Ovary (tissue), 7 donors: ENCODE measurements at regions not wholly inside any gene's neighbourhood (a gene's known extent, or its start where the extent isn't known, plus 50 kb on each side); places are given as distances from the start of the nearest gene placed in this dataset.

Source experiments
- DNase-seq, 5 donors: peaks; one replicate each; pipeline ENCODE4 v3.0.0-alpha.2; 2019 to 2020
- H3K27ac ChIP-seq, 2 donors: fragments of 200-600 bp; one replicate each; pipeline versions ENCODE4 v1.5.1 to v1.8.0; 2019 to 2022
- H3K27me3 ChIP-seq: fragments of 200-600 bp; one replicate; pipeline ENCODE4 v1.8.0; 2022
- H3K36me3 ChIP-seq: fragments of 200-600 bp; sonication (generic); one replicate; pipeline ENCODE4 v1.5.1; 2019
- H3K4me1 ChIP-seq: one replicate; pipeline ENCODE4 v1.8.1; 2013; ENCODE audit warnings: mild to moderate bottlenecking, moderate library complexity; ENCODE audit not compliant: insufficient read depth
- H3K4me3 ChIP-seq: fragments of 200-600 bp; sonication (generic); one replicate; pipeline ENCODE4 v1.5.1; 2017
- H3K9me3 ChIP-seq, 2 donors: fragments of 200-600 bp in 1 of 2; sonication (generic) in 1 of 2; one replicate each; pipeline versions ENCODE4 v1.5.1 to v1.8.1; 2013 to 2019; ENCODE audit warnings: mild to moderate bottlenecking in 1 of 2, moderate library complexity in 1 of 2
- EP300 ChIP-seq: sonication (generic); formaldehyde crosslinking; IDR thresholded peaks from one replicate; pipeline ENCODE4 v1.6.1; 2017; ENCODE audit warnings: antibody characterized with exemption
- POLR2A ChIP-seq: fragments of 450-650 bp; IDR thresholded peaks from one replicate; pipeline ENCODE4 v1.6.1; 2017; ENCODE audit warnings: antibody characterized with exemption, mild to moderate bottlenecking, moderate library complexity
- WGBS, 3 donors: extraction: QIAGEN DNeasy Blood & Tissue Kit in 1 of 3; methylation state at CpG; one replicate each; pipeline versions ENCODE4 v1.1.5 to v1.1.7; 2013 to 2017; 5-methylcytosine and 5-hydroxymethylcytosine counted together
- intact Hi-C, 4 donors: fragments of 100-400 bp; cut with DNase I; formaldehyde crosslinking; loops; one replicate each; pipeline versions ENCODE4 v1.11.0 to v1.15.1; 2022 to 2023
- TF ChIP-seq, protein P1 (sequence below), 3 donors: fragments of 450-650 bp in 2 of 3; fragments of 200-600 bp in 1 of 3; IDR thresholded peaks; one replicate each; pipeline versions ENCODE4 v1.5.1 to v1.8.0; 2016 to 2022; ENCODE audit warnings: antibody characterized with exemption in 3 of 3, mild to moderate bottlenecking in 1 of 3
- donor health status: DM: no; HTN: no; CAD: no; lungs with moderate emphysema.
- donor health status: DM: no; HTN: no; CAD: no.
- donor health status: Bipolar disorder and iron deficiency.
- donor health status: DM: no; HTN: no; CAD: no.
- donor health status: DM: yes; HTN: yes; CAD: no.

DNA sequence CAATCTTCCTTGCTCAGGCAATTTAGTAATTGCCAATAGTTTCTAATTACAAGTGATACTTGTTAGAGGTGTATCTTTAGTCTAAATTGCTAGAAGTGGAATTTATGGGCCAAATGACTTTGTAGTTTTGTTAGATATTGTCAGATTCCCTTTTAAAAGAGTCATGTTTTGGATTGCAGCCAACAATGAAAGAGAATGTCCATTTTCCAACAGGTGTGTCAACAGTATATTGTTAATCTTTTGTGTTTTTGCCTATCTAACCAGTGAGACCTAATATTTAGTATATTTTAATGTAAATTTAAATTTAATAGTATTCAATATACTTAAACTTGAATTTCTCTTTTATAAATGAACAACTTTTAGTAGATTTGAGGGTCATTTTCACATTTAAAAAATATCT lies 259.4 kb upstream of the ETAA1 start:
- Histone ChIP-seq H3K9me3 (no peaks in the 10 kb centered on the region), H3K27me3 (no peaks in the 10 kb centered on the region), H3K27ac (no peak overlapping the region), H3K36me3 (no peaks in the 10 kb centered on the region), H3K4me3 (no peak overlapping the region), H3K4me1 (peaks cover 2% of the 10 kb centered on the region)
- TF ChIP-seq POLR2A (no peak), EP300 (no peak)
- TF ChIP-seq, protein P1, sequence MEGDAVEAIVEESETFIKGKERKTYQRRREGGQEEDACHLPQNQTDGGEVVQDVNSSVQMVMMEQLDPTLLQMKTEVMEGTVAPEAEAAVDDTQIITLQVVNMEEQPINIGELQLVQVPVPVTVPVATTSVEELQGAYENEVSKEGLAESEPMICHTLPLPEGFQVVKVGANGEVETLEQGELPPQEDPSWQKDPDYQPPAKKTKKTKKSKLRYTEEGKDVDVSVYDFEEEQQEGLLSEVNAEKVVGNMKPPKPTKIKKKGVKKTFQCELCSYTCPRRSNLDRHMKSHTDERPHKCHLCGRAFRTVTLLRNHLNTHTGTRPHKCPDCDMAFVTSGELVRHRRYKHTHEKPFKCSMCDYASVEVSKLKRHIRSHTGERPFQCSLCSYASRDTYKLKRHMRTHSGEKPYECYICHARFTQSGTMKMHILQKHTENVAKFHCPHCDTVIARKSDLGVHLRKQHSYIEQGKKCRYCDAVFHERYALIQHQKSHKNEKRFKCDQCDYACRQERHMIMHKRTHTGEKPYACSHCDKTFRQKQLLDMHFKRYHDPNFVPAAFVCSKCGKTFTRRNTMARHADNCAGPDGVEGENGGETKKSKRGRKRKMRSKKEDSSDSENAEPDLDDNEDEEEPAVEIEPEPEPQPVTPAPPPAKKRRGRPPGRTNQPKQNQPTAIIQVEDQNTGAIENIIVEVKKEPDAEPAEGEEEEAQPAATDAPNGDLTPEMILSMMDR (IDR thresholded peaks at IDR 0.05): no peak
- intact Hi-C loops: no loop called here
- no peak for DNase-seq

DNA sequence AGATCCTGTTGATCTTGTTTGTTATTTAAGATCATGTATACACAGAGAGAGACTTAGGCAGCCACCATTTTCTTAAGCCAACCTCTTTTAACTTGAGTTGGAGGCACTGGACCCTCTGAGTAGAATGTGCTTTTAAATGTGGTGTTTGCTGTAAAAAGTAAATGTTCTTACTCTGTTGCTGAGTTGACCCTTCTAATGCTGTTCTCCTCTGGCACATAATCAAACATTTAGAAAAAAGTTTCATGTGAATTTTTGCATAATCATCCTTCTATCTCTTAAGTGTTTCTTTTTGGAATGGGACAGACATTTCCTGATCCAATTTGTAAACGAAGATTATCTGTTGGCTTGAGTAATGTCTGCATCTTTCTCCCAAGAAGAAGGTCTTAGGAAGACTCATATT lies 255.1 kb upstream of the ETAA1 start:
- intact Hi-C loops: no loop called here
- Histone ChIP-seq H3K4me1 (peaks cover 2% of the 10 kb centered on the region), H3K36me3 (no peaks in the 10 kb centered on the region), H3K4me3 (no peak overlapping the region), H3K27ac (no peak overlapping the region), H3K9me3 (no peaks in the 10 kb centered on the region), H3K27me3 (no peaks in the 10 kb centered on the region)
- 4 to 14% (median 13%) methylated on average over 1 of the region's 1 CpG for WGBS, 3 donors
- TF ChIP-seq POLR2A: no peak
- TF ChIP-seq, protein P1 (IDR thresholded peaks at IDR 0.05): no peak
- no peak for TF ChIP-seq EP300
- no peak for DNase-seq

DNA sequence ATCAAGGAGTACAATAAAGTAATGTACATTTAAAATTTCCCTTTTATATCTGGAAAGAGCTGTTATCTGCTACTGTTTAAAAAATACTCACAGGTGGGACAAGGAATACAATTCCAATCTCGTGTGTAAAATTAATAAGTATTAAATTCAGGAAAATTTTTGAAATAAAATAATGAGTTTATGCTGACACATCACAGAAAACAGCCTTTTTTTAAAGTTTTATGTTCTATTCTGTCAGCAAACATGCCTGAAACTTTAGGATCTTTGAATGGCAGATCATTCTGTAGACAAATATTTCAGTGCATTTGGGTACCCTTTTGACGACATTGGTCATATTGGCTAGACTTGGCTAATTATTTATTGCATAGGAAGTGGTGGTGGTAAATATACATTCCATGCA lies 254.4 kb upstream of the ETAA1 start:
- Histone ChIP-seq H3K9me3 (no peaks in the 10 kb centered on the region), H3K4me3 (no peak overlapping the region), H3K36me3 (no peaks in the 10 kb centered on the region), H3K4me1 (peaks cover 2% of the 10 kb centered on the region), H3K27ac (no peak overlapping the region), H3K27me3 (no peaks in the 10 kb centered on the region)
- intact Hi-C loops: no loop called here
- WGBS, 3 donors: 71 to 76% (median 76%) methylated on average over 2 of the region's 2 CpGs
- no peak for DNase-seq
- no peak for TF ChIP-seq EP300
- TF ChIP-seq, protein P1 (IDR thresholded peaks at IDR 0.05): no peak
- no peak for TF ChIP-seq POLR2A

DNA sequence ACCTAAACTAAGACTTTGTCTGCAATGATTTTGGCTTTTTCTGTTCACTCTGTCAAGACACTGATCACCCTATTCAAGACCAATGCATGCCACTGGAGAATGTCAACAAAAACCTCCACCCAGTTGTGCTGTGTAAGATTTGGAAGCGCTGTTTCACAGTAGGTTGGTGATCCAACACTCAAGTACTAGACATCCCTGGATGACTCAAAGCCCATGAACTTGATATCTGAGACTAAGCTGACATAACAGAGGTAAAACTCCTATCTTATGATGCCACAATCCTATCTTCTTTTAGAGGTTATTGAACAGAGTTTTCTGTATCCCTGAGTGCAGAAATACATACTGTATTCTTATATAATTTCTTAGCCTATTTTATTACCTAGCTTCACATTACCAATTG lies 251.3 kb upstream of the ETAA1 start:
- H3K36me3 ChIP-seq: no peaks in the 10 kb centered on the region
- H3K4me3 ChIP-seq: no peak overlapping the region
- intact Hi-C loops: no loop called here
- 95 to 97% (median 96%) methylated on average over 1 of the region's 1 CpG for WGBS, 3 donors
- DNase-seq: no peak
- no peaks in the 10 kb centered on the region for H3K27me3 ChIP-seq
- TF ChIP-seq EP300 (no peak), POLR2A (no peak)
- TF ChIP-seq, protein P1 (IDR thresholded peaks at IDR 0.05): no peak
- peaks cover 2% of the 10 kb centered on the region for H3K4me1 ChIP-seq
- no peaks in the 10 kb centered on the region for H3K9me3 ChIP-seq
- H3K27ac ChIP-seq: no peak overlapping the region

DNA sequence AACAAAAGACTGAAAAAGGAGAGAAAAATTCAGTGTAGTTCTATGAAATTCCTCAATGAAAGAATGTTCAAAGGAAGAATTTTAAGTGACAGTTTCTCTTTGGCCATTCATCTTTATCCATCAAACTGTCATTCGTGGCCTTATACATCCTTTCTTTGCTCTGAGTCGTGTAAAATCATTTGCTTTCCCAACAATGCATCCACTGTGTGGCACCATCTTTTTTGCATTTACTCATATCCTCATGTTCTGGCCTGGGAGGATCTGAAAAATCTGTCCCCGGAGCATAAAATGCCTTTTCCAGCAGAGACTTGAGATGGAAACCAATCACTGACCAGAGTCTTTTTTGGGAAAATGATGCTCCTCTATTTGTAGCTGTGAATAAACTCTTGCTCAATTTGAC lies 240.3 kb upstream of the ETAA1 start:
- no peak for TF ChIP-seq EP300
- no peak for TF ChIP-seq POLR2A
- TF ChIP-seq, protein P1 (IDR thresholded peaks at IDR 0.05): no peak
- H3K36me3 ChIP-seq: no peaks in the 10 kb centered on the region
- H3K4me1 ChIP-seq: no peaks in the 10 kb centered on the region
- intact Hi-C loops: no loop called here
- no peaks in the 10 kb centered on the region for H3K27me3 ChIP-seq
- no peak for DNase-seq
- H3K27ac ChIP-seq: no peak overlapping the region
- WGBS, 3 donors: 89 to 91% (median 91%) methylated on average over 3 of the region's 3 CpGs
- H3K4me3 ChIP-seq: no peak overlapping the region
- no peaks in the 10 kb centered on the region for H3K9me3 ChIP-seq
